GM12878 (cell line): ENCODE measurements at regions not wholly inside any gene's neighbourhood (a gene's known extent, or its start where the extent isn't known, plus 50 kb on each side); places are given as distances from the start of the nearest gene placed in this dataset.

Experiments
- ATAC-seq: fragments of 200-7000 bp; cut with Tn5 transposase; 3 replicates; pipeline ENCODE4 v1.9.1; 2020; ENCODE audit warnings: mild to moderate bottlenecking, moderate library complexity
- BruUV-seq: library from RNA; stranded (reverse); fragments of 400-500 nt; replicated peaks from 2 replicates; lab custom pipeline; 2021; lab: Mats Ljungman, UMichigan
- CTCF ChIA-PET: fragments of 300-600 bp; sonication (Branson Sonifier 250); formaldehyde crosslinking; extraction: SDS; loops from one replicate; lab custom pipeline; 2021; ENCODE audit warnings: inconsistent platforms; lab: Yijun Ruan, JAX
- POLR2A ChIA-PET: fragments of 350-600 bp; formaldehyde crosslinking; extraction: SDS; loops from one replicate; lab custom pipeline; 2021; ENCODE audit warnings: inconsistent platforms; lab: Charles Lee
- RAD21 ChIA-PET: fragments of 300-600 bp; sonication (Branson Sonifier 250); formaldehyde crosslinking; loops from one replicate; lab custom pipeline; 2023; ENCODE audit warnings: antibody characterized with exemption; ENCODE audit not compliant: unreplicated experiment; lab: Charles Lee
- SMC1A ChIA-PET: fragments of 300-600 bp; sonication (Branson Sonifier 250); formaldehyde crosslinking; loops from one replicate; lab custom pipeline; 2023; ENCODE audit not compliant: unreplicated experiment, uncharacterized antibody; lab: Charles Lee
- DNase-seq: peaks from one replicate; pipeline ENCODE4 v3.0.0-alpha.2; 2011; ENCODE audit warnings: low read depth, low spot score
- FAIRE-seq: peaks from 3 replicates; lab custom pipeline; 2011; peaks lifted over from hg19 to GRCh38; lab: Jason Lieb, UNC
- H2AFZ ChIP-seq: 2 replicates; pipeline ENCODE4 v1.6.0; 2011; ENCODE audit warnings: low read depth, low read length, control low read depth; ENCODE audit not compliant: control insufficient read depth
- H3K27ac ChIP-seq: 2 replicates; pipeline ENCODE4 v1.5.1; 2011; ENCODE audit warnings: control low read depth; ENCODE audit not compliant: control insufficient read depth, insufficient read depth
- H3K27me3 ChIP-seq, 2 experiments: replicated peaks in 1 of 2; 2 replicates each; pipeline versions ENCODE4 v1.6.0 to v1.6.1; 2011; ENCODE audit warnings: low read length in 1 of 2; ENCODE audit not compliant: control insufficient read depth in 2 of 2, insufficient read depth in 2 of 2
- H3K36me3 ChIP-seq, 2 experiments: 2 replicates each; pipeline ENCODE4 v1.5.1; 2011; ENCODE audit warnings: low read length in 1 of 2; ENCODE audit not compliant: control insufficient read depth in 2 of 2, insufficient read depth in 2 of 2
- H3K4me1 ChIP-seq: 2 replicates; pipeline ENCODE4 v1.6.1; 2011; ENCODE audit warnings: mild to moderate bottlenecking, low read length, moderate library complexity, mixed read lengths; ENCODE audit not compliant: control insufficient read depth, insufficient read depth
- H3K4me2 ChIP-seq: 2 replicates; pipeline ENCODE4 v1.6.0; 2011; ENCODE audit warnings: control low read depth; ENCODE audit not compliant: control insufficient read depth, insufficient read depth
- H3K4me3 ChIP-seq: fragments of 200-600 bp; sonication (generic); 2 replicates; pipeline ENCODE4 v1.5.1; 2016
- H3K79me2 ChIP-seq: 2 replicates; pipeline ENCODE4 v1.6.0; 2011; ENCODE audit warnings: low read length; ENCODE audit not compliant: control insufficient read depth, insufficient read depth
- H3K9ac ChIP-seq: 2 replicates; pipeline ENCODE4 v1.8.0; 2011; ENCODE audit warnings: low read length, control low read depth, mixed read lengths; ENCODE audit not compliant: control insufficient read depth, insufficient read depth
- H3K9me3 ChIP-seq: replicated peaks from 3 replicates; pipeline ENCODE4 v1.5.1; 2011; ENCODE audit warnings: mild to moderate bottlenecking, low read length; ENCODE audit not compliant: control insufficient read depth, insufficient read depth
- H4K20me1 ChIP-seq: 2 replicates; pipeline ENCODE4 v1.6.0; 2011; ENCODE audit not compliant: control insufficient read depth, insufficient read depth
- CBFB ChIP-seq: IDR thresholded peaks from 2 replicates; pipeline ENCODE4 v1.6.1; 2016; ENCODE audit warnings: antibody characterized with exemption, low read depth
- CBX3 ChIP-seq: fragments of 200-600 bp; sonication (generic); IDR thresholded peaks from 2 replicates; pipeline ENCODE4 v1.6.1; 2016; ENCODE audit warnings: low read depth, borderline replicate concordance
- FOXK2 ChIP-seq: fragments of 450-650 bp; IDR thresholded peaks from 2 replicates; pipeline ENCODE4 v1.6.1; 2017; ENCODE audit warnings: mild to moderate bottlenecking, moderate library complexity
- GATAD2B ChIP-seq: fragments of 450-650 bp; conservative IDR thresholded peaks from 2 replicates; pipeline ENCODE4 v1.6.1; 2017; ENCODE audit warnings: low read depth, mild to moderate bottlenecking, moderate library complexity
- HCFC1 ChIP-seq: fragments of 150-350 bp; IDR thresholded peaks from 2 replicates; pipeline ENCODE4 v1.6.1; 2014; ENCODE audit warnings: low read length
- JUNB ChIP-seq: IDR thresholded peaks from 2 replicates; pipeline ENCODE4 v1.6.1; 2016; ENCODE audit warnings: antibody characterized with exemption, mild to moderate bottlenecking
- MEF2B ChIP-seq: fragments of 450-650 bp; IDR thresholded peaks from 2 replicates; pipeline ENCODE4 v1.6.1; 2018; ENCODE audit warnings: mild to moderate bottlenecking, moderate library complexity; ENCODE audit not compliant: partially characterized antibody, poor library complexity, severe bottlenecking
- MTA2 ChIP-seq: fragments of 450-650 bp; IDR thresholded peaks from 2 replicates; pipeline ENCODE4 v1.6.1; 2016; ENCODE audit warnings: low read depth, mild to moderate bottlenecking, moderate library complexity
- MTA3 ChIP-seq: IDR thresholded peaks from 2 replicates; pipeline ENCODE4 v1.6.1; 2012; ENCODE audit warnings: low read length, inconsistent platforms, borderline replicate concordance
- NFXL1 ChIP-seq: fragments of 450-650 bp; IDR thresholded peaks from 2 replicates; pipeline ENCODE4 v1.6.1; 2017; ENCODE audit warnings: antibody characterized with exemption, mild to moderate bottlenecking, borderline replicate concordance
- NR2C2 ChIP-seq: IDR thresholded peaks from 2 replicates; pipeline ENCODE4 v1.6.1; 2011; ENCODE audit warnings: borderline replicate concordance, low read depth; ENCODE audit not compliant: control insufficient read depth, insufficient read length
- PAX5 ChIP-seq: IDR thresholded peaks from 2 replicates; pipeline ENCODE4 v1.6.1; 2011; ENCODE audit warnings: low read depth, low read length, borderline replicate concordance
- PAX8 ChIP-seq: fragments of 450-650 bp; IDR thresholded peaks from 2 replicates; pipeline ENCODE4 v1.6.1; 2017; ENCODE audit warnings: mild to moderate bottlenecking, moderate library complexity
- RAD21 ChIP-seq: IDR thresholded peaks from 2 replicates; pipeline ENCODE4 v1.6.1; 2011; ENCODE audit warnings: mild to moderate bottlenecking, low read depth, low read length, moderate library complexity; ENCODE audit not compliant: insufficient read depth
- RB1 ChIP-seq: fragments of 450-650 bp; formaldehyde crosslinking; IDR thresholded peaks from 2 replicates; pipeline ENCODE4 v1.6.1; 2017; ENCODE audit warnings: mild to moderate bottlenecking, borderline replicate concordance
- TBL1XR1 ChIP-seq: IDR thresholded peaks from 2 replicates; pipeline ENCODE4 v1.6.1; 2012; ENCODE audit warnings: low read depth, low read length, improper control_type of control experiment
- ZNF592 ChIP-seq: fragments of 450-650 bp; IDR thresholded peaks from 2 replicates; pipeline ENCODE4 v1.6.1; 2017; ENCODE audit warnings: mild to moderate bottlenecking, moderate library complexity
- WGBS: methylation state at CpG from one replicate; pipeline ENCODE4 v1.1.6; 2016; ENCODE audit warnings: low lambda C conversion rate; ENCODE audit not compliant: insufficient replicate concordance, insufficient coverage; ENCODE audit errors: missing lambda C conversion rate; 5-methylcytosine and 5-hydroxymethylcytosine counted together
- in situ Hi-C: fragments of 300-500 bp; cut with MboI; formaldehyde crosslinking; loops from 9 replicates; pipeline ENCODE4 v1.14.3; 2018; ENCODE audit warnings: mixed read lengths
- intact Hi-C: fragments of 100-400 bp; cut with micrococcal nuclease; formaldehyde crosslinking; loops from one replicate; pipeline ENCODE4 v1.14.2; 2022; ENCODE audit not compliant: unreplicated experiment
- TF ChIP-seq, protein P1 (sequence below): fragments of 150-350 bp; IDR thresholded peaks from 2 replicates; pipeline ENCODE4 v1.6.1; 2016; ENCODE audit warnings: low read depth, low read length

GRCh38 chr13:86882107-86882506, 789.1 kb upstream of the SLITRK5 start (continued):
- TF ChIP-seq RAD21 (no peak), PAX8 (no peak), JUNB (no peak), NR2C2 (no peak), FOXK2 (no peak), MTA3 (no peak), HCFC1 (no peak)

GRCh38 chr13:86882835-86883234, 788.3 kb upstream of the SLITRK5 start:
- DNase-seq (no peak), ATAC-seq (no peak), FAIRE-seq (no peak)
- Histone ChIP-seq H3K4me2 (no peak overlapping the region), H3K4me3 (no peak overlapping the region), H3K27me3 (no peaks in the 10 kb centered on the region), H3K9me3 (no peaks in the 10 kb centered on the region), H4K20me1 (no peaks in the 10 kb centered on the region), H3K36me3 (no peaks in the 10 kb centered on the region), H3K27ac (no peak overlapping the region), H3K9ac (no peak overlapping the region), H2AFZ (no peak overlapping the region), H3K4me1 (no peaks in the 10 kb centered on the region), H3K79me2 (no peaks in the 10 kb centered on the region)
- CTCF ChIA-PET = no interaction called here
- WGBS = 2% methylated on average over 3 of the region's 3 CpGs
- no peak for TF ChIP-seq CBX3
- TF ChIP-seq, protein P1, sequence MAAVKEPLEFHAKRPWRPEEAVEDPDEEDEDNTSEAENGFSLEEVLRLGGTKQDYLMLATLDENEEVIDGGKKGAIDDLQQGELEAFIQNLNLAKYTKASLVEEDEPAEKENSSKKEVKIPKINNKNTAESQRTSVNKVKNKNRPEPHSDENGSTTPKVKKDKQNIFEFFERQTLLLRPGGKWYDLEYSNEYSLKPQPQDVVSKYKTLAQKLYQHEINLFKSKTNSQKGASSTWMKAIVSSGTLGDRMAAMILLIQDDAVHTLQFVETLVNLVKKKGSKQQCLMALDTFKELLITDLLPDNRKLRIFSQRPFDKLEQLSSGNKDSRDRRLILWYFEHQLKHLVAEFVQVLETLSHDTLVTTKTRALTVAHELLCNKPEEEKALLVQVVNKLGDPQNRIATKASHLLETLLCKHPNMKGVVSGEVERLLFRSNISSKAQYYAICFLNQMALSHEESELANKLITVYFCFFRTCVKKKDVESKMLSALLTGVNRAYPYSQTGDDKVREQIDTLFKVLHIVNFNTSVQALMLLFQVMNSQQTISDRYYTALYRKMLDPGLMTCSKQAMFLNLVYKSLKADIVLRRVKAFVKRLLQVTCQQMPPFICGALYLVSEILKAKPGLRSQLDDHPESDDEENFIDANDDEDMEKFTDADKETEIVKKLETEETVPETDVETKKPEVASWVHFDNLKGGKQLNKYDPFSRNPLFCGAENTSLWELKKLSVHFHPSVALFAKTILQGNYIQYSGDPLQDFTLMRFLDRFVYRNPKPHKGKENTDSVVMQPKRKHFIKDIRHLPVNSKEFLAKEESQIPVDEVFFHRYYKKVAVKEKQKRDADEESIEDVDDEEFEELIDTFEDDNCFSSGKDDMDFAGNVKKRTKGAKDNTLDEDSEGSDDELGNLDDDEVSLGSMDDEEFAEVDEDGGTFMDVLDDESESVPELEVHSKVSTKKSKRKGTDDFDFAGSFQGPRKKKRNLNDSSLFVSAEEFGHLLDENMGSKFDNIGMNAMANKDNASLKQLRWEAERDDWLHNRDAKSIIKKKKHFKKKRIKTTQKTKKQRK = no peak
- TF ChIP-seq MEF2B = no peak
- TF ChIP-seq CBFB = no peak
- TF ChIP-seq ZNF592 = no peak
- no peak for TF ChIP-seq PAX5
- TF ChIP-seq TBL1XR1 = no peak
- no peak for TF ChIP-seq RB1
- TF ChIP-seq NFXL1 = no peak
- no peak for TF ChIP-seq GATAD2B
- TF ChIP-seq MTA2 = no peak
- no TSS peak for BruUV-seq
- intact Hi-C loops (no loop called here), in situ Hi-C loops (no loop called here)
- SMC1A ChIA-PET = no interaction called here
- POLR2A ChIA-PET = no interaction called here
- RAD21 ChIA-PET = no interaction called here
